K562 (cell line): ENCODE measurements at regions not wholly inside any gene's neighbourhood (a gene's known extent, or its start where the extent isn't known, plus 50 kb on each side); places are given as distances from the start of the nearest gene placed in this dataset.

Source experiments
- KAT8 ChIP-seq: fragments of 450-650 bp; IDR thresholded peaks from 2 replicates; pipeline ENCODE4 v1.6.1; 2016; ENCODE audit warnings: low read depth, mild to moderate bottlenecking
- NFE2 ChIP-seq: IDR thresholded peaks from 2 replicates; pipeline ENCODE4 v1.6.1; 2014; ENCODE audit warnings: antibody characterized with exemption, low read depth
- NFRKB ChIP-seq: fragments of 450-650 bp; IDR thresholded peaks from 2 replicates; pipeline ENCODE4 v1.6.1; 2016; ENCODE audit warnings: low read depth
- OTX1 ChIP-seq: fragments of 450-650 bp; formaldehyde crosslinking; IDR thresholded peaks from 2 replicates; pipeline ENCODE4 v1.4.0; 2022; ENCODE audit warnings: mild to moderate bottlenecking
- RAD21 ChIP-seq, 2 experiments: fragments of 250-450 bp in 1 of 2; fragments of 450-650 bp in 1 of 2; sonication (Bioruptor Pico) in 1 of 2; formaldehyde crosslinking in 1 of 2; IDR thresholded peaks in 1 of 2; conservative IDR thresholded peaks in 1 of 2; 2 replicates each; pipeline versions ENCODE4 v1.4.0 to v1.8.0; 2020 to 2022; ENCODE audit warnings: mild to moderate bottlenecking in 2 of 2, moderate library complexity in 1 of 2
- RNF2 ChIP-seq: sonication (generic); IDR thresholded peaks from 2 replicates; pipeline ENCODE4 v1.6.1; 2016
- RUNX1 ChIP-seq: sonication (generic); IDR thresholded peaks from 2 replicates; pipeline ENCODE4 v1.6.1; 2016; ENCODE audit warnings: antibody characterized with exemption, low read depth
- SMC3 ChIP-seq: conservative IDR thresholded peaks from 2 replicates; pipeline ENCODE4 v1.6.1; 2011; ENCODE audit warnings: low read depth, low read length, improper control_type of control experiment; ENCODE audit not compliant: insufficient read depth
- TCF7 ChIP-seq: sonication (generic); IDR thresholded peaks from 2 replicates; pipeline ENCODE4 v1.6.1; 2016; ENCODE audit warnings: antibody characterized with exemption, borderline replicate concordance
- TF ChIP-seq, protein P1 (sequence below), 2 experiments: fragments of 450-650 bp; formaldehyde crosslinking in 1 of 2; IDR thresholded peaks; 2 replicates each; pipeline versions ENCODE4 v1.4.0 to v1.6.1; 2014 to 2020; ENCODE audit warnings: mild to moderate bottlenecking in 2 of 2, borderline replicate concordance in 1 of 2, low read depth in 1 of 2
- TF ChIP-seq, protein P2 (sequence below): fragments of 450-650 bp; formaldehyde crosslinking; IDR thresholded peaks from 2 replicates; pipeline ENCODE4 v1.4.0; 2020; ENCODE audit warnings: mild to moderate bottlenecking, moderate library complexity

DNA sequence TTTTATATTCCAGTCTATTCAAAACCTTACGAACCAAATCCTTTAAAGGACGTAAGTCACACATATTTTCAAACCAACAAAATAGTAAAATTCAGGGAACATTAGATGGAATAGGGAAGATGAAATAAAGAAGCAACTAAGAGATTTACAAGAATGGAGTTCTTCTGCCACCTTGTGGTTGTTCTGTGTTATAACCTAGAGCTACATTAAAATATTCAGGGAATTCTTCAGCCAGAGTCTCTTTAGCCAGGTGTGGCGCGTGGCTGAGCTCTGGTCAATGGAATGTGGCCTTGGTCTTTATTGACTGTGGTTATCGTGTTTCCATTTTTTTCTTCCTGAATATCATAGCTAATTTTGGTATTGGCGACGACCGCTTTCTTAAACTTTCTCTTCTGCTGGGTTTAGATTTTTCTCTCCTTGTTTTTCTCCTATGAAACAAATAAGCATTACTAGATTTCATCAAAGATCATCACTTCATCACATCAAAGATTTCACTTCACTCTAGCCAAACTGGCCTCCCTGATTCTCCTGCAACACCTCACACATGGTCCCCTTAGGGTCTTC lies 221.3 kb downstream of the MRPL39 start (continued):
- TF ChIP-seq, protein P1, sequence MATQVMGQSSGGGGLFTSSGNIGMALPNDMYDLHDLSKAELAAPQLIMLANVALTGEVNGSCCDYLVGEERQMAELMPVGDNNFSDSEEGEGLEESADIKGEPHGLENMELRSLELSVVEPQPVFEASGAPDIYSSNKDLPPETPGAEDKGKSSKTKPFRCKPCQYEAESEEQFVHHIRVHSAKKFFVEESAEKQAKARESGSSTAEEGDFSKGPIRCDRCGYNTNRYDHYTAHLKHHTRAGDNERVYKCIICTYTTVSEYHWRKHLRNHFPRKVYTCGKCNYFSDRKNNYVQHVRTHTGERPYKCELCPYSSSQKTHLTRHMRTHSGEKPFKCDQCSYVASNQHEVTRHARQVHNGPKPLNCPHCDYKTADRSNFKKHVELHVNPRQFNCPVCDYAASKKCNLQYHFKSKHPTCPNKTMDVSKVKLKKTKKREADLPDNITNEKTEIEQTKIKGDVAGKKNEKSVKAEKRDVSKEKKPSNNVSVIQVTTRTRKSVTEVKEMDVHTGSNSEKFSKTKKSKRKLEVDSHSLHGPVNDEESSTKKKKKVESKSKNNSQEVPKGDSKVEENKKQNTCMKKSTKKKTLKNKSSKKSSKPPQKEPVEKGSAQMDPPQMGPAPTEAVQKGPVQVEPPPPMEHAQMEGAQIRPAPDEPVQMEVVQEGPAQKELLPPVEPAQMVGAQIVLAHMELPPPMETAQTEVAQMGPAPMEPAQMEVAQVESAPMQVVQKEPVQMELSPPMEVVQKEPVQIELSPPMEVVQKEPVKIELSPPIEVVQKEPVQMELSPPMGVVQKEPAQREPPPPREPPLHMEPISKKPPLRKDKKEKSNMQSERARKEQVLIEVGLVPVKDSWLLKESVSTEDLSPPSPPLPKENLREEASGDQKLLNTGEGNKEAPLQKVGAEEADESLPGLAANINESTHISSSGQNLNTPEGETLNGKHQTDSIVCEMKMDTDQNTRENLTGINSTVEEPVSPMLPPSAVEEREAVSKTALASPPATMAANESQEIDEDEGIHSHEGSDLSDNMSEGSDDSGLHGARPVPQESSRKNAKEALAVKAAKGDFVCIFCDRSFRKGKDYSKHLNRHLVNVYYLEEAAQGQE (IDR thresholded peaks at IDR 0.05; ENCODE audit: borderline replicate concordance) = peak; percentile 64; the same call in 1 of the 2 replicates
- TF ChIP-seq, protein P1 (CRISPR knock-in tag; IDR thresholded peaks at IDR 0.05; ENCODE audit: low read depth) = no peak
- TF ChIP-seq NFE2 (no peak), NFRKB (no peak), RNF2 (no peak), OTX1 (CRISPR knock-in tag) (no peak), SMC3 (peak; percentile 54), RUNX1 (no peak), KAT8 (no peak), TCF7 (no peak), RAD21 (CRISPR knock-in tag; conservative IDR thresholded peaks at IDR 0.05 in 1 of 2, IDR thresholded peaks at IDR 0.05 in 1 of 2) (peak; percentile 78 to 87)
- TF ChIP-seq, protein P2, sequence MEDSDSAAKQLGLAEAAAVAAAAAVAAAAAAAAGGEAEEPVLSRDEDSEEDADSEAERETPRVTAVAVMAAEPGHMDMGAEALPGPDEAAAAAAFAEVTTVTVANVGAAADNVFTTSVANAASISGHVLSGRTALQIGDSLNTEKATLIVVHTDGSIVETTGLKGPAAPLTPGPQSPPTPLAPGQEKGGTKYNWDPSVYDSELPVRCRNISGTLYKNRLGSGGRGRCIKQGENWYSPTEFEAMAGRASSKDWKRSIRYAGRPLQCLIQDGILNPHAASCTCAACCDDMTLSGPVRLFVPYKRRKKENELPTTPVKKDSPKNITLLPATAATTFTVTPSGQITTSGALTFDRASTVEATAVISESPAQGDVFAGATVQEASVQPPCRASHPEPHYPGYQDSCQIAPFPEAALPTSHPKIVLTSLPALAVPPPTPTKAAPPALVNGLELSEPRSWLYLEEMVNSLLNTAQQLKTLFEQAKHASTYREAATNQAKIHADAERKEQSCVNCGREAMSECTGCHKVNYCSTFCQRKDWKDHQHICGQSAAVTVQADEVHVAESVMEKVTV (CRISPR knock-in tag) = peak; percentile 57; the same call in 1 of the 2 replicates
